SH-SY5Y (cell line): ENCODE measurements at regions not wholly inside any gene's neighbourhood (a gene's known extent, or its start where the extent isn't known, plus 50 kb on each side); places are given as distances from the start of the nearest gene placed in this dataset.

Source experiments
- GATA2 ChIP-seq: IDR thresholded peaks from 2 replicates; pipeline ENCODE4 v1.6.1; 2011; ENCODE audit warnings: mild to moderate bottlenecking, low read depth, low read length
- GATA3 ChIP-seq: IDR thresholded peaks from 2 replicates; pipeline ENCODE4 v1.6.1; 2011; ENCODE audit warnings: low read depth, mild to moderate bottlenecking, low read length, moderate library complexity

DNA sequence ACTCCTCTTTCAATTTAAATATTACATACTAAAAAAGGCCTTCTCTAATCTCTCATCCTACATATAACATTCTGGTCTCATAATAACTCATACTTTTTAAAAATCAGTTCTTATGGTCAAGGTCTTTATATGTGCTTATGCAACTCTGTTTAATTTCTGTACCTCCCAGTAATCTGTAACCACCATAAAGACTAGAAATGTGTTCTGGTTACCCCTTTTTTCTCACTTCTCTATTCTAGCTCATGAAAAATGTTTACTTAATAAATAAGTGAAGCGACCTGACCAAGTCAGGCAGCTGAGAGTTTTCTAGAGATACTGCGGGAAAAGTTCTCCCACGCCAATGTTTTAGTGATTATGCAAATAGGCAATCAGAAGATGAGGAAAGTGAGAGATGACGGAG, 548.8 kb upstream of the FAM241A start:
- TF ChIP-seq GATA3, result no peak
- no peak for TF ChIP-seq GATA2
